Spinal cord (tissue), 9 donors: ENCODE measurements at regions not wholly inside any gene's neighbourhood (a gene's known extent, or its start where the extent isn't known, plus 50 kb on each side); places are given as distances from the start of the nearest gene placed in this dataset.
"Not testable (repeated sequence)": the region's sequence is repeated elsewhere in the genome, so short reads cannot be mapped to it uniquely, and the experiment has no call there.

Experiments used
- DNase-seq, 6 donors: peaks; one replicate each; pipeline versions ENCODE4 v3.0.0 to v3.0.0-alpha.2; 2013 to 2015; ENCODE audit warnings: low spot score in 6 of 6, low read depth in 4 of 6
- H3K27ac ChIP-seq: one replicate; pipeline ENCODE4 v1.5.1; 2013; ENCODE audit warnings: low read depth, low read length, control low read depth
- H3K27me3 ChIP-seq: one replicate; pipeline ENCODE4 v1.6.1; 2013; ENCODE audit warnings: low read length; ENCODE audit not compliant: control insufficient read depth, insufficient read depth
- H3K36me3 ChIP-seq: one replicate; pipeline ENCODE4 v1.6.1; 2013; ENCODE audit warnings: low read length; ENCODE audit not compliant: control insufficient read depth, insufficient read depth
- H3K4me1 ChIP-seq: one replicate; pipeline ENCODE4 v1.6.1; 2013; ENCODE audit warnings: low read length; ENCODE audit not compliant: control insufficient read depth, insufficient read depth
- H3K4me3 ChIP-seq: one replicate; pipeline ENCODE4 v1.5.1; 2013; ENCODE audit warnings: low read depth, low read length, control low read depth
- H3K9me3 ChIP-seq: one replicate; pipeline ENCODE4 v1.6.1; 2013; ENCODE audit warnings: low read length; ENCODE audit not compliant: control insufficient read depth, insufficient read depth
- WGBS: methylation state at CpG from one replicate; pipeline ENCODE4 v1.1.5; 2013; ENCODE audit warnings: missing lambda C conversion rate; ENCODE audit not compliant: insufficient coverage; 5-methylcytosine and 5-hydroxymethylcytosine counted together
- donor health status: healthy.

GRCh38 chr2:200110381-200110780 is 155.0 kb downstream of the MAIP1 start:
- Histone ChIP-seq H3K27ac (no peak overlapping the region), H3K27me3 (no peaks in the 10 kb centered on the region), H3K9me3 (no peaks in the 10 kb centered on the region), H3K4me1 (no peaks in the 10 kb centered on the region), H3K4me3 (no peak overlapping the region), H3K36me3 (no peaks in the 10 kb centered on the region)
- no peak for DNase-seq

DNA sequence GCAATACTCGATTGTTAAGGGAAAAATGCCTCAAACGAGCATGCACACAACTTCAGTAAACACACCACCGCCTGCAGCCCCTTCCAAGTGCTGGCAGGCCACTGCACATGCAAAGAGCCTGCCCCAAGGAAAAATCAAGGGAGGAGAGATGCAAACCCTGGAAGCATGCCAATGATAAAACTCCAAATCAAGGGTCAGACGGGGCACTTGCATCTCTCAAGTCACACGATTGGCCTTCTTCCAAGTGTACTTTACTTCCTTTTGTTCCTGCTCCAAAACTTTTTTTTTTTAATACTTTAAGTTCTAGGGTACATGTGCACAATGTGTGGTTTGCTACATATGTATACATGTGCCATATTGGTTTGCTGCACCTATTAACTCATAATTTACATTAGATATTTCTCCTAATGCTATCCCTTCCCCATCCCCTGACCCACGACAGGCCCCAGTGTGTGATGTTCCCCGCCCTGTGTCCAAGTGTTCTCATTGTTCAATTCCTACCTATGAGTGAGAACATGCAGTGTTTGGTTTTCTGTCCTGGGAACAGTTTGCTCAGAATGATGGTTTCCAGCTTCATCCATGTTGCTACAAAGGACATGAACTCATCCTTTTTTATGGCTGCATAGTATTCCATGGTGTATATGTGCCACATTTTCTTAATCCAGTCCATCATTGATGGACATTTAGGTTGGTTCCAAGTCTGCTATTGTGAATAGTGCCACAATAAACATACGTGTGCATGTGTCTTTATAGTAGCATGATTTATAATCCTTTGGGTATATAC is 157.8 kb downstream of the MAIP1 start:
- H3K4me1 ChIP-seq, H3K27ac ChIP-seq, DNase-seq, H3K36me3 ChIP-seq, H3K27me3 ChIP-seq, H3K4me3 ChIP-seq, H3K9me3 ChIP-seq: not testable (repeated sequence)
- whole genome bisulfite sequencing = 73% methylated on average over 3 of the region's 8 CpGs

DNA sequence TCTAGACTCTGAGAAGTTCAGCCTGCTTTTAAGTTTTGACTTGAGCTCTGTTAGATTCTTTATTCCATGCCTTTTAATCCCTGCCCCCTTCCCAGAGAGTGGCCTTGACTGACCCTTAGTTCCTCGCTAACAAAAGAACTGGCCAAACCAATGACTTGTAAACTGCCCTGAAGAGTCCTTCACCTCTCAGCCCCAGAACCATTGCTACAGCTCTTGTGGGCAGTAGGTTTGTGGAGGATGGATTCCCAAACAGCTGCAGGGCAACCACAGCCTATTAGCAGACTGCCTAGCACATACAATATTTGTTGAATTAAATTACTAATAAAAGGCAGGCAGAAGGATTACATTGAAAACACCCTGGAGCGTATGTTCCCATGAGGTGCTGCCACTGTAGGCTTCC is 163.9 kb downstream of the MAIP1 start:
- no peaks in the 10 kb centered on the region for H3K4me1 ChIP-seq
- no peaks in the 10 kb centered on the region for H3K9me3 ChIP-seq
- no peaks in the 10 kb centered on the region for H3K36me3 ChIP-seq
- H3K27me3 ChIP-seq = no peaks in the 10 kb centered on the region
- no peak overlapping the region for H3K27ac ChIP-seq
- WGBS = no CpG with 5 or more reads among the region's 2 CpGs
- DNase-seq = no peak
- H3K4me3 ChIP-seq = no peak overlapping the region

GRCh38 chr2:200121931-200122330 is 166.5 kb downstream of the MAIP1 start:
- H3K36me3 ChIP-seq = no peaks in the 10 kb centered on the region

GRCh38 chr2:200122683-200123082 is 167.3 kb downstream of the MAIP1 start:
- Histone ChIP-seq H3K9me3 (no peaks in the 10 kb centered on the region), H3K4me3 (no peak overlapping the region), H3K27me3 (no peaks in the 10 kb centered on the region), H3K36me3 (no peaks in the 10 kb centered on the region), H3K27ac (no peak overlapping the region), H3K4me1 (no peaks in the 10 kb centered on the region)
- DNase-seq = no peak

More at GRCh38 chr2:200121931-200122330, 166.5 kb downstream of the MAIP1 start:
- DNase-seq = no peak
- Histone ChIP-seq H3K27me3 (no peaks in the 10 kb centered on the region), H3K4me1 (no peaks in the 10 kb centered on the region), H3K4me3 (no peak overlapping the region), H3K9me3 (no peaks in the 10 kb centered on the region), H3K27ac (no peak overlapping the region)

GRCh38 chr2:200124665-200125368 is 169.4 kb downstream of the MAIP1 start:
- not testable (repeated sequence) for H3K36me3 ChIP-seq, H3K4me1 ChIP-seq, H3K27ac ChIP-seq, H3K4me3 ChIP-seq, H3K27me3 ChIP-seq, DNase-seq, H3K9me3 ChIP-seq
- WGBS = 94% methylated on average over 6 of the region's 10 CpGs

DNA sequence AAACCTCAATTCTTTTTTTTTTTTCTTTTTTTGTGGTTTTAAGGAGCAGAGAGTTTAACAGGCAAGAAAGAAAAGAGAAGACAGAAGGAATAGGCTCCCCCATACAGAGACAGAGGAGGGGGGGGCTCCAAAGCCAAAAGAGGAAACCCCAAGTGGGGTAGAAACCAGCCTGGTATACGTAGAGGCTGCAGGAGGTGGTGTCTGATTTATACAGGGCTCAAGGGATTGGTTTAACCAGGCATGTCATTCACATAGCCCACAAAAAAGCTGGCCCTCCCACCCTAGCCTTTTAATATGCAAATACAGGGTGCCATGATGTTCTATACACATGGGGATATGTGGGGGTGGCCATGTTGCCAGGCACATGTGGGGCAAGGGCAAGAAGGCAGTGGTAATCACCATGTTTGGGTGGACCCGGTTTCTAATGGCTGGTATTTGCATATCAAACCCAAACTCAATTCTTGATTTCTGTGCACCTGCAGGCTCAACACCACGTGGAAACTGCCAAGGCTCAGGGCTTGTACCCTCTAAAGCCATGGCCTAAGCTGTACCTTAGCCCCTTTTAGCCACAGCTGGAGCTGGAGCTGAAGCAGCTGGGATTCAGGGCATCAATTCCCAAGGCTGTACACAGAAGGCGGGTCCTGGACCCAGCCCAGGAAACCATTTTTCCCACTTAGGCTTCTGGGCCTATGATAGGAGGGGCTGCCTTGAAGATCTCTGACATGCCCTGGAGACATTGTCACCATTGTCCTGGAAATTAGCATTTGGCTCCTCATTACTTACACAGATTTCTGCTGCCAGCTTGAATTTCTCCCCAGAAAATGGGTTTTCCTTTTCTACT is 170.3 kb downstream of the MAIP1 start:
- Histone ChIP-seq H3K4me1 (no peaks in the 10 kb centered on the region), H3K27ac (no peak overlapping the region), H3K36me3 (no peaks in the 10 kb centered on the region), H3K27me3 (no peaks in the 10 kb centered on the region), H3K9me3 (no peaks in the 10 kb centered on the region), H3K4me3 (no peak overlapping the region)
- no peak for DNase-seq
- WGBS = 87% methylated on average over 3 of the region's 4 CpGs

DNA sequence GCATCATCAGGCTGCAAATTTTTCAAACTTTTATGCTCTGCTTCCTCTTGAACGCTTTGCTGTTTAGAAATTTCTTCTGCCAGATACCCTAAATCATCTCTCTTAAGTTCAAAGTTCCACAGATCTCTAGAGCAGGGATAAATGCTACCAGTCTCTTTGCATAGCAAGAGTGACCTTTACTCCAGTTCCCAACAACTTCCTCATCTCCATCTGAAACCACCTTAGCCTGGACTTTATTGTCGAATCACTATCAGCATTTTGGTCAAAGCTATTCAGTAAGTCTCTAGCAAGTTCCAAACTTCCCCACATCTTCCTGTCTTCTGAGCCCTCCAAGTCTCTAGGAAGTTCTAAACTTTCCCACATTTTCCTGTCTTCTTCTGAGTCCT is 170.9 kb downstream of the MAIP1 start:
- not testable (repeated sequence) for H3K4me1 ChIP-seq, H3K9me3 ChIP-seq, H3K4me3 ChIP-seq, DNase-seq, H3K27ac ChIP-seq, H3K36me3 ChIP-seq, H3K27me3 ChIP-seq
- WGBS = 88% methylated on average over 2 of the region's 2 CpGs

DNA sequence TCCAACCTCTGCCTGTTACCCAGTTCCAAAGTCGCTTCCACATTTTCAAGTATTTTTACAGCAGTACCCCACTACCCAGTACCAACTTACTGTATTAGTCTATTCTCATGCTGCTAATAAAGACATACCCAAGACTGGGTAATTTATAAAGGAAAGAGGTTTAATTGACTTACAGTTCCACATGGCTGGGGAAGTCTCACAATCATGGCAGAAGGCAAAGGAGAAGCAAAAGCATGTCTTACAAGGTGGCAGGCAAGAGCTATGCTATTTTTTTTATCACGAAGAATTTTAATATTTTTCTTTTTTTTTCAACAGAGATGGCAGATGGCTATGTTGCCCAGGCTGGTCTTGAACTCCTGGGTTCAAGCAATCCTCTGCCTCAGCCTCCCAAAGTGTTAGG is 171.3 kb downstream of the MAIP1 start:
- WGBS = 100% methylated on average over 1 of the region's 2 CpGs
- H3K27ac ChIP-seq, H3K4me3 ChIP-seq, H3K27me3 ChIP-seq, DNase-seq, H3K4me1 ChIP-seq, H3K9me3 ChIP-seq, H3K36me3 ChIP-seq: not testable (repeated sequence)

DNA sequence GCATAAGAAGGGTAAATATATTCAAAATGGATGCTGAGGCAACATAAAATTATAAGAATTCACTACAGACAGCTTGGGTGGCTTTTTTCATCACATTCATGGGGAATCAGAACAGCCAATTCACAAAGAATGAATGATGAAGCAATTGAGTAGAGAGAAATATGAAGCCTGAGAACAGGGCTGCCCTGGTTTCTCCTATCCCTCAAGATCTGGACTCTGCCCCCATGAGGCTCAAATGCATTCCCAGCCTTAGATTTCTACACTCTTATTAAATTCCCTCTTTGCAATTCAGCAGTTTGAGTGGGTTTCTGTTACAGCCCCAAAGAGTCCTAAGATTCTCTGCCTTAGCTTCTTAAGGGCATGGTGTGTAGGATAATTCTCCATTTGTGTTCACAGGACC is 172.5 kb downstream of the MAIP1 start:
- DNase-seq = no peak
- Histone ChIP-seq H3K4me3 (no peak overlapping the region), H3K27ac (peak overlapping the region; percentile 35), H3K27me3 (no peaks in the 10 kb centered on the region), H3K9me3 (no peaks in the 10 kb centered on the region), H3K36me3 (no peaks in the 10 kb centered on the region), H3K4me1 (no peaks in the 10 kb centered on the region)
